GM18870 (cell line): ENCODE measurements at regions not wholly inside any gene's neighbourhood (a gene's known extent, or its start where the extent isn't known, plus 50 kb on each side); places are given as distances from the start of the nearest gene placed in this dataset.

Experiments used
- ATAC-seq: cut with Tn5 transposase; IDR thresholded peaks from one replicate; pipeline ENCODE4 v1.9.1; 2021; ENCODE audit warnings: moderate library complexity; ENCODE audit not compliant: unreplicated experiment

- ATAC-seq: no peak
Observed at GRCh38 chr4:30281986-30282385, 438.2 kb upstream of the PCDH7 start.

- no peak for ATAC-seq
Observed at GRCh38 chr4:30283336-30283735, 436.8 kb upstream of the PCDH7 start.

GRCh38 chr4:30294295-30294694, 425.9 kb upstream of the PCDH7 start:
- no peak for ATAC-seq

DNA sequence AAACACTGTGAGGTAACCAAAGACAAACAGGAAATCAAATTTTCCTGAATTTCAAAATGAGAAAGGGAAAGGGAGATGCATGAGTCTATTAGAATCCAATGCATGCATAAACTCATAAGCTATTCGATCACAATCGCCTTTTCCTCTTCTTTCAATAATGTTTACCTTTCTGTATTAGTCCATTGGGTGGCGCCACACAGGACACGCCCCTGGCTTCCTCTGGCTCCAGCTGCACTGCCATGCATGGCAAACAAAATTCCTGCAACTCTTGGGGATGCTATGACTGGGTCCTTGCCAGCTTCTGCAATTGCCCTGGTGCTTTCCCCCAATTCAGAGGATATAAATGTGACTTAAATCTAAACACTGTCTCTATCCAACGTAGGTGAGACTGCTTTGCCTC, 424.5 kb upstream of the PCDH7 start:
- no peak for ATAC-seq

DNA sequence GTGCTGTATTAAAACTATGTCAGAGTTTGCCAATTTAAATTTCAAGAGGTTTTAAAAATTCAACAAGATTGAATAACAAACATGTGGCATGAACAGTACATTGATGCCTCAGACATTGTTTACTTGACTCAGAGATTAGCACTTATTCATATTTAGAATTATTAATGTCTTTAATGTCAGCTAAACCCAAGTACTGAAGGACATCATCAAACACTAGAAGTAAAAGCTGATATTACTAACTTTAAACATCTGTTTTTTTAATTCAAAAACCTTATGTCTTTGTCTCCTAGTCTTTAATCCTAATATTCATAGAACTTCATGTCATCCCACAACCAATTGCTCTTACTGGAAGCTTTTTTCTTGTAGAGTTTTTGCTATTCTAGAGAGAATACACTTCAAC, 406.2 kb upstream of the PCDH7 start:
- ATAC-seq: no peak

DNA sequence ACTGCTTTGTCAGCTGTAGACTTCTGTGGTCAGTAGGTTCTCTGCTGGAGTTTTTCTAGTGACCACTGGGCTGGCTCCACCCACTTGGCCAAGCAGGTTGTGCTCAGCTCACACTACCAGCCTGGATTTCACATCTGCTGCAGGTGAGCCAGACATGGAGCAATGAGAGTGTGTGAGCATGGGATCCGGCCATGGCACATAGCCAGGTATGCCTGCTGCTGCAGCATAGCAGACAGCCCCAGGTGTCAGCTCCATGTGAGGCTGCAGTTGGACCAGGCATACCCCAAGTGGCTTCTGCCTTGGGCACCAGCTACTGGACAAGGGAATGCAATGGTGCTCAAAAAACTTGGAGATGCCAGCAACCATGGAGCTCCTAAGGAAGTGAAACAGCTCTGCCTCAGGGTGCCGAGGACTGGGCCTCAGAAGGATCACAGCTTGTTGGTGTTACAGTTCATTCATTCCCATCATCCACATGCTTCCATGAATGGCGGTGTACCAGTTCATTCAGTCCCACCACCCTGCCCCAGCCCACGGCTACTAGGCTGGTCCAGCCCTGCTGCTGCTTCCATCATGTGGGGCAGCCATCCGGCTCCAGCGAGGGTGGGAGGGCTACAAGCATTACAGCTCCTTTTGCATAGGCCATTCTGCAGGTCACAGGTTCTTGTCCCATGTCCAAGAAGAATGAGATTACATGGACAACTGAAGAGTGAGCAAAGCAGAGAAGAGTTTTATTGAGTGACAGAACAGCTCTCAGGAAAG, 389.1 kb upstream of the PCDH7 start:
- ATAC-seq: no peak

DNA sequence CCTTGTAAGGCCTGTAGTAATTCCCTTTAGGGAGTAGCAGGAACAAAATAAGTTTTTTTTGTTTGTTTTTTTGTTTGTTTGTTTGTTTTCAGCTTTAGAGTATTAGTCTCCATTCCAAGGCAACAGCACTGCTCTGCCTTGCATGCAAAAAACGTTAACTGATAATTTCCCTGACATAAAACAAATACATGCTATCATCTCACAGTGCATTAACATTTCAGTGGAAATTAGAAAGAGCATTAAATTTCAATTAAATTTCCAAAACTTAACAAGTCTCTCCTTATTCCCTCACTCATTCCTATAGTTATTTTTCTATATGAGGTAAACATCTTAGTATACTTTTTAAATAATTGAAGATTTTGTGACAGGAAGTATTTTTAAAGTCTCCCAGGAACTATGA, 378.4 kb upstream of the PCDH7 start:
- ATAC-seq: no peak

DNA sequence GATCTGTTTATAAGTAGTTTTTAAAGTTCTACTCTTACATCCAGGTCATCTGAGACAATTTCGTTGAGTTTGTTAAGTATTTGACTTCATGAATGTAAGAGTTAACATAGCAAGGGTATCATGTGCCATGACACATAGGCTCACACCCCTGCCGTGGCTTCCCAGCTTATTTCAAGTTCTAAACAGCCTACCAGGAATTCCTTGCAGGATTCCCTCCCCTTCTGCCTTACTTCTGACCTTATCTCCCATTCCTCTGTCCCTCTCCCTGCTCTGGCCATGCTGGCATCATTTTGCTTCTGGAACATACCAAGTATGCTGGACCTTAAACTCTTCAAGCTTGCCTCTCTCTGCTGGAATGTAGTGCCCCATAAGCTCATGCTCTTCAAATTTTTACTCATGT, 369.9 kb upstream of the PCDH7 start:
- no peak for ATAC-seq

GRCh38 chr4:30354605-30355004, 365.6 kb upstream of the PCDH7 start:
- ATAC-seq: no peak

DNA sequence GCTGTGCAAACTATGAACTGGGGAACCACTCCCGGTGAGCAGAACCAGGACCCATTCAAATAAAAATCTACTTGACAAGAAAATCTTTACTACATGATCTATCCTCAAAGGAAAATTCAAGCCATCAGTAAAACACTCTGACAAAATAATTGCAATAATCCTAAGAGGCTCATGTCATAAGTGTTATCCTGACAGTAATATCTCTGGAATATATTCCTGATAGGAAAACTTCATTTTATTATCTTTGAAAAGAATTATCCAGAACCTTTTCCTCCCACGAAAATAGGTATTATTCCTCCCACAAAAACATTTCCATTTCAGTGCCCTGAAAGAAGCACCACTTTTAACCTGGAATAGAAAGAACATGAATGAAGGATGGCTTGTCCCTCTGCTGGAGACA, 357.7 kb upstream of the PCDH7 start:
- no peak for ATAC-seq

DNA sequence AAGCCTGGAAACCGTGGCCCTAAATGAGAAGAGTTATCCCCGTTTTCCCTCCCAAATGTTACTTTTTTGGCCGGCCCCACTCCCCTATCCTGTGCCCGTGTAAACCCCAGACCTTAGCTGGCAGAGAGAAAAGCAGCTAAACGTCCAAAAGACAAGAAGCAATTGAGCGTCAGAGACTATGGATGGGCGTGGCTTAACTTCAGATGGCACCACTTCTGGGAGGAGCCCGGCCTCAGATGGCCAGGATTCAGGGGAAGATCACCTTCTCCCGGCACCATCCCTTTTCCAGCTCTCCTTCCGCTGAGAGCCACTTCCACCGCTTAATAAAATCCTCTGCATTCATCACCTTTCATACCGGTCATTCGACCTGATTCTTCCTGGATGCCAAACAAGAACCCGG, 350.1 kb upstream of the PCDH7 start:
- no peak for ATAC-seq

- peak; percentile 96 for ATAC-seq
Observed at GRCh38 chr4:30380404-30380998, 339.7 kb upstream of the PCDH7 start.

DNA sequence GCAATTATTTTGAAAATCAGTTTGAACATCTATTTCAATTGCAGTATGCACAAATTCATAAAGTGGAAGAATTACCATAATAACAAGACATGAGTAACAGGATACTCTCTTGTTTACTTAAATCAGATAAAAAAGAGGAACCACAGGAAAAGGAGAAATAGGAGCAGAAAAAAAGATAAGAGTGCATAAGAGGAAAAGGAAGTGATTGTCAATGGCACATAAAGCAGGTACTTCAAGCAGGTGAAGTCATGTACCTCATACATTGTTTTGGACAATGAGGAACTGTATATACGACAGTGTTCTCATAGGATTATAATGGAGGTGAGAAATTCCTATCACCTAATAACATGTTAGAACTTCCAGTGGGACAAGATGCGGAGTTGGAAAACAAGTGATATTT, 334.5 kb upstream of the PCDH7 start:
- no peak for ATAC-seq

DNA sequence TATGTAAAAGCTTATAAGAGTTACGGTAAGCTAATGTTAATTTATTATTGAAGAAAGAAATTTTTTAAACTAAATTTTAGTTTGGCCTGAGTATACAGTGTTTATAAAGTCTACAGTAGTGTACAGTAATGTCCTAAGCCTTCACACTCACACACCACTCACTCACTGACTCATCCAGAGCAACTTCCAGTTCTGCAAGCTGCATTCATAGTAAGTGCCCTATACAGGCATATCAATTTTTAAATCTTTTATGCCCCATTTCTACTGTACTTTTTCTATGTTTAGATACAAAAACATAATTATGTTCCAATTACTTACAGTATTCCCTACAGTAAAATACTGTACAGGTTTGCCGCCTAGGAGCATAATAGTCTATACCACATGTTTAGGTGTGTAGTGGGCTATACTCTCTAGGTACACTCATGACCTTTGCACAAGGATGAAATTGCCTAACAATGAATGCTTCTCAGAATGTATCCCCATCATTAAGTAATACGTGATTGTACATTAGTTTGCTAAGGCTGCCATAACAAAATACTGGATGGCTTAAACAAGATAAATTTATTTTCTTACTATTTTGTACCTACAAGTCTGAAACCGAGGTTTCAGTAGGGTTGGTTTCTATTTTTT, 333.8 kb upstream of the PCDH7 start:
- no peak for ATAC-seq

DNA sequence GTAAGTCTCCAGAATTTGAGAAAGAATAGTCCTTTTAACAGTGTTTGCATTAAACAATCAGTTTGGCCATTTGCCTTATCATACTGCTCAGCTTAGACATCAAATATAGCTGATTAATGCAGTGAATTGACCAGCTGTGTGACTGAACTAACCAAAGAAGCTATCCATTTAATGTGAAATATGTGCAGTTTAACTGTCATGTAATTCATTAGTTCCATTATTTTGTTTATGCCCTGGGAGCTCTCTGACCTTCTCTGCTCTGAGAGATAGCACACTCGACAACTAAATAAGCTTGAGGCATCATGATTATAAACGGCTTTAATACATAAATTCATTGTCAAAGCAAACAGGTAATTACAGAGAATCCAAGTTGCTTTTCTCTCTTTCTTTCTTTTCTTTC, 324.3 kb upstream of the PCDH7 start:
- no peak for ATAC-seq

DNA sequence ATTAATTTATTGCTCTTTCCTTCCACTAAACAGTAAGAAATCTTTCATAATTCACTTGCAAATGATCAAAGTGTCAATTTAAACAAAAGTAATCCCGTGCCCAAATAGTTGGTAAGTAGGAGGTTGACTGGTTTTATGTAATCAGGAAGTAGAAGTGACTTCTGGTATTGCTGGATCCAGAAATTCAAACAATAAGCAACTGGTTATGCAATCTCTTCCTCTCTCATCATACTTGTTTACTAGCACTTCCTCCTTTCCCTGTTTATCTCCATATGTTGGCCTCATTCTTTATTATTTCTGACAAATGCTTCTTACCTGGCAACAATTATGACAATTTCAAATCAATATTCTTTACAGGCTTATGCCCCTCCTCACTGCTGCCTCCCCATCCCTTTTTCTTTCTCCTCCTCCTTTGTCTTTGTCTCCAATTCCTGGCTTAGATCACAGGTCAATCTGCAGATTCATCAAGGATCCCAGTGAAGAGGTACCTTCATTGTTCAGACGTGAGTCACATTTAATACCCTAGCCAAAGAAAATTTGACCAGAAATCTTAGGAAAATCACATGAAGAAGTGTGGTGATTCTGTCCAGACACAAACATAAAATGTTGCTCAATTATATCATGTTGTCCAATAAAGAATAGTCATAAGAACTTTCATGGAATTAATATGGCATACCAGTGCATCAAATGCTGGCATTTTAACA, 323.2 kb upstream of the PCDH7 start:
- no peak for ATAC-seq

- ATAC-seq: no peak
Observed at GRCh38 chr4:30399476-30399875, 320.7 kb upstream of the PCDH7 start.

GRCh38 chr4:30402276-30402675, 317.9 kb upstream of the PCDH7 start:
- ATAC-seq: no peak

GRCh38 chr4:30413915-30414314, 306.3 kb upstream of the PCDH7 start:
- ATAC-seq: no peak

GRCh38 chr4:30416547-30416946, 303.6 kb upstream of the PCDH7 start:
- ATAC-seq: no peak

- no peak for ATAC-seq
Observed at GRCh38 chr4:30427932-30428331, 292.2 kb upstream of the PCDH7 start.
